GM12891 (cell line): ENCODE measurements at regions not wholly inside any gene's neighbourhood (a gene's known extent, or its start where the extent isn't known, plus 50 kb on each side); places are given as distances from the start of the nearest gene placed in this dataset.

Source experiments
- POLR2A ChIP-seq: IDR thresholded peaks from 2 replicates; pipeline ENCODE4 v1.6.1; 2011; ENCODE audit warnings: low read depth, low read length, control low read depth
- POLR2AphosphoS5 ChIP-seq: IDR thresholded peaks from 2 replicates; pipeline ENCODE4 v1.6.1; 2011; ENCODE audit warnings: low read depth, low read length, control low read depth
- SPI1 ChIP-seq: IDR thresholded peaks from 2 replicates; pipeline ENCODE4 v1.6.1; 2011; ENCODE audit warnings: low read depth, low read length, control low read depth
- TAF1 ChIP-seq: IDR thresholded peaks from 2 replicates; pipeline ENCODE4 v1.6.1; 2011; ENCODE audit warnings: low read depth, low read length, control low read depth

DNA sequence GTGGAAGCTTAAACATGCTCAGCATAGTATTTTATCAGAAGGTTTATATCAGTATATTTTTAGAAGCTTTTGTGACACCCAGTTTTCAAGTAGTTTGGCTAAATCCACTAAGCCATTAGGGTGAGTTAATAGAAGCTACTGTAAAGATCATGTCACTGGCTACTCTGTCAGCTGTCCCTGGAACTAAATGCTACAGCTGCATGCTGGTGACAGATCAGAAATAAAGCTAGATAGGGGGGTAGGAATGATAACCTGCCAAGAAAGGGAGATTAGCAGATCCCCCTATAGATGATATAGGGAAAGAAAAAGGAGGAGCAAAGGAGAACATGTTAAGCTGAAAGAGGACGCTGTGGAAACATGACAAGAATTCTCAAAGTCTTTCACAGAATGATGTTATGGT is 363.2 kb downstream of the QKI start:
- TF ChIP-seq TAF1 (no peak), POLR2A (no peak), POLR2AphosphoS5 (no peak), SPI1 (no peak)
